ENCODE measurements at regions not wholly inside any gene's neighbourhood (a gene's known extent, or its start where the extent isn't known, plus 50 kb on each side); places are given as distances from the start of the nearest gene placed in this dataset.

- TF ChIP-seq CHD7 (IDR thresholded peaks at IDR 0.05; ENCODE audit: insufficient replicate concordance, low read length) (no peak), CEBPB (IDR thresholded peaks at IDR 0.05; ENCODE audit: low read depth, low read length) (no peak), RNF2 (IDR thresholded peaks at IDR 0.05; ENCODE audit: borderline replicate concordance, low read depth, low read length, missing control alignments, poor library complexity, severe bottlenecking) (no peak), MAX (IDR thresholded peaks at IDR 0.05) (no peak), SUZ12 (IDR thresholded peaks at IDR 0.05; ENCODE audit: low read length) (no peak), SAP30 (IDR thresholded peaks at IDR 0.05; ENCODE audit: insufficient read depth, insufficient replicate concordance, low read length) (no peak), SP1 (IDR thresholded peaks at IDR 0.05; ENCODE audit: low read depth, low read length) (no peak), SIRT6 (IDR thresholded peaks at IDR 0.05; ENCODE audit: low read length) (no peak), CREB1 (IDR thresholded peaks at IDR 0.05) (no peak), FOSL1 (IDR thresholded peaks at IDR 0.05; ENCODE audit: insufficient read depth, low read depth, low read length) (no peak), KDM4A (IDR thresholded peaks at IDR 0.05; ENCODE audit: low read depth, low read length, severe bottlenecking) (no peak), POU5F1 (IDR thresholded peaks at IDR 0.05; ENCODE audit: low read depth, low read length) (no peak)
Measured at GRCh38 chr10:36801660-36802059, 323.7 kb upstream of the ANKRD30A start (continued).
